DND-41 (cell line): ENCODE measurements at regions not wholly inside any gene's neighbourhood (a gene's known extent, or its start where the extent isn't known, plus 50 kb on each side); places are given as distances from the start of the nearest gene placed in this dataset.

Source experiments
- EZH2 ChIP-seq: IDR thresholded peaks from 3 replicates; pipeline ENCODE4 v1.6.1; 2012; ENCODE audit warnings: borderline replicate concordance, low read depth, mild to moderate bottlenecking, moderate library complexity, low read length, inconsistent platforms; ENCODE audit not compliant: severe bottlenecking
- TF ChIP-seq, protein P1 (sequence below): IDR thresholded peaks from 2 replicates; pipeline ENCODE4 v1.5.1; 2012; ENCODE audit warnings: borderline replicate concordance, low read length, moderate library complexity, mild to moderate bottlenecking; ENCODE audit not compliant: poor library complexity, severe bottlenecking; ENCODE audit errors: extremely low read depth

DNA sequence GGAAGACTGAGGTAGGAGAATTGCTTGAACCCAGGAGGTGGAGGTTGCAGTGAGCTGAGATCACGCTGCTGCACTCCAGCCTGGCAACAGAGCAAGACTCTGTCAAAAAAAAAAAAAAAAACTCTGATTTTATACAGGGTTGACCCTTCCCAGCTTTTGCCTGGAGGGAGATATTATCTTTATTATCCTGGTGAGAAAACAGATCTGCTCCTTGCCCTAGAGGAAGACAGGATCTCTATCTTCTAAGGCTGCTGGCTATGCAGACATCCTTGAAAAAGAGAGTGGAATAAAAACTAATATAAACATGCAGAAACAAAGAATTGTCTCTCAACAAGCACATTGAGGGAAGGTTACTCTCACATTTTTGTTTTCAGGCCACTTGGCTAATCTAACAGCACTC, 1503.4 kb upstream of the WWC1 start:
- TF ChIP-seq, protein P1, sequence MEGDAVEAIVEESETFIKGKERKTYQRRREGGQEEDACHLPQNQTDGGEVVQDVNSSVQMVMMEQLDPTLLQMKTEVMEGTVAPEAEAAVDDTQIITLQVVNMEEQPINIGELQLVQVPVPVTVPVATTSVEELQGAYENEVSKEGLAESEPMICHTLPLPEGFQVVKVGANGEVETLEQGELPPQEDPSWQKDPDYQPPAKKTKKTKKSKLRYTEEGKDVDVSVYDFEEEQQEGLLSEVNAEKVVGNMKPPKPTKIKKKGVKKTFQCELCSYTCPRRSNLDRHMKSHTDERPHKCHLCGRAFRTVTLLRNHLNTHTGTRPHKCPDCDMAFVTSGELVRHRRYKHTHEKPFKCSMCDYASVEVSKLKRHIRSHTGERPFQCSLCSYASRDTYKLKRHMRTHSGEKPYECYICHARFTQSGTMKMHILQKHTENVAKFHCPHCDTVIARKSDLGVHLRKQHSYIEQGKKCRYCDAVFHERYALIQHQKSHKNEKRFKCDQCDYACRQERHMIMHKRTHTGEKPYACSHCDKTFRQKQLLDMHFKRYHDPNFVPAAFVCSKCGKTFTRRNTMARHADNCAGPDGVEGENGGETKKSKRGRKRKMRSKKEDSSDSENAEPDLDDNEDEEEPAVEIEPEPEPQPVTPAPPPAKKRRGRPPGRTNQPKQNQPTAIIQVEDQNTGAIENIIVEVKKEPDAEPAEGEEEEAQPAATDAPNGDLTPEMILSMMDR = no peak
- no peak for TF ChIP-seq EZH2
